Activated T-helper 17 cell treated with anti-CD3 and anti-CD28 coated beads, Interleukin-2, amount 50 U/mL, for 72 hours (primary cell): ENCODE measurements at regions not wholly inside any gene's neighbourhood (a gene's known extent, or its start where the extent isn't known, plus 50 kb on each side); places are given as distances from the start of the nearest gene placed in this dataset.

ENCODE experiments used
- ATAC-seq: fragments of 150-1000 bp; cut with Tn5 transposase; replicated peaks from 2 replicates; pipeline ENCODE4 v1.10.0; 2021; ENCODE audit warnings: mild to moderate bottlenecking, moderate library complexity
- H3K27ac Mint-ChIP-seq: one replicate; pipeline ENCODE4 v1.8.0; 2022; ENCODE audit warnings: mixed read lengths
- H3K27me3 Mint-ChIP-seq: one replicate; pipeline ENCODE4 v1.8.0; 2022; ENCODE audit warnings: mixed read lengths
- H3K36me3 Mint-ChIP-seq: one replicate; pipeline ENCODE4 v1.8.0; 2022; ENCODE audit warnings: low read depth, mild to moderate bottlenecking, mixed read lengths
- H3K4me1 Mint-ChIP-seq: one replicate; pipeline ENCODE4 v1.8.0; 2022; ENCODE audit warnings: mixed read lengths
- H3K4me3 Mint-ChIP-seq: one replicate; pipeline ENCODE4 v1.8.0; 2022; ENCODE audit warnings: mild to moderate bottlenecking, mixed read lengths
- H3K9me3 Mint-ChIP-seq: one replicate; pipeline ENCODE4 v1.8.0; 2022; ENCODE audit warnings: mixed read lengths

DNA sequence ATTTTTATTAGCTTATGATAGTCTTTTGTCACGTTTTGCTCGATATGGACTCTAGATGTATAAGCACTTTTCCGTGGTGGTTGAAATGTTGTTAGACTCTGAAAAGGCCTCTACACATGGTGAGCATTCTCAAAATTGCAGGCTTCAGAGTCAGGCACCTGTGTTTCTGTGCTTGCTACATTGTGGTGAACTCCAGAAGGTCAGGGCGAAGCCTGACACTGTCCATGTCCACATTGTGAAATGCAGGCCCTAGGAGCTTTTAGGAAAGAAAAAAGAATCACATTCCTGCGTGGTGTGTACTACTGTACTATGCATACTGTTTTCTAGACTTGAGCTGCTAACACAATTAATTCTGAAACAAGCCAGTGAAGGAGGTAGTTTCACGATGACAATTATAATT, 86.3 kb downstream of the HS3ST1 start:
- Mint-ChIP-seq H3K27me3 (peaks cover 10% of the 10 kb centered on the region), H3K27ac (no peak overlapping the region), H3K36me3 (no peaks in the 10 kb centered on the region), H3K4me1 (no peaks in the 10 kb centered on the region), H3K4me3 (no peak overlapping the region), H3K9me3 (no peaks in the 10 kb centered on the region)
- ATAC-seq, result no peak

DNA sequence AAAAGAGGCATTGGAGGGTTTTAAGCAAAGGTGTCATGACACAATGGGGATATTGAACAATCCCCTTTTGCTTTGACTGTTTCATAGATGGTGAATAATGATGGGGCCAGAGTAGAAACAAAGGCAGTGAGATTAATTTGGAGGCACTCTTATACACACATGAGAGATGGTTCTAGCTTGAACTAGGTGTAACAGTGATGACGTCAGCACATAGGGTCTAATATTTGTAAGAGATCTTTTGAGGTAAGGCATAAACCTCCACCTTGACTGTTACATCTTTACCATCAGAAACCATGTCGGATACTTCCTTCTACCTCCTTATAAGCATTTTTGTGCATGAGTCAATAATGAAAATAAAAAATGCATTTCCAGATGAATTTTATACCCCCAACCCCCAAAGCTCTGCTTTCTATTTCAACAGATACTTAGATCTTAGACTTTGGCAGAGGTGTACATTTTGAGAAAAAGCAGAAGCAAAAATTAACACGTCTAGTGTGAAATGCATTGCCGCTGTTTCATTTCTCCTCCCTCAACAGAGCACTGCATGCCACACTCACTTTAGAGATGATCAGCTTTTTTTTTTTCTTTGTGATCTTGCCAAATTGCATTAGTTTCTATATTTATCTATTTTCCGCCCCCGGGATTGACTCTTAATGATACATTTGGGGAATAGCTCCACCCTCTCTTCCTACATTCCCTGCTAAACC, 87.2 kb downstream of the HS3ST1 start:
- Mint-ChIP-seq H3K27ac (no peak overlapping the region), H3K9me3 (no peaks in the 10 kb centered on the region), H3K4me3 (no peak overlapping the region), H3K36me3 (no peaks in the 10 kb centered on the region), H3K27me3 (peaks cover 10% of the 10 kb centered on the region), H3K4me1 (no peaks in the 10 kb centered on the region)
- ATAC-seq, result no peak

DNA sequence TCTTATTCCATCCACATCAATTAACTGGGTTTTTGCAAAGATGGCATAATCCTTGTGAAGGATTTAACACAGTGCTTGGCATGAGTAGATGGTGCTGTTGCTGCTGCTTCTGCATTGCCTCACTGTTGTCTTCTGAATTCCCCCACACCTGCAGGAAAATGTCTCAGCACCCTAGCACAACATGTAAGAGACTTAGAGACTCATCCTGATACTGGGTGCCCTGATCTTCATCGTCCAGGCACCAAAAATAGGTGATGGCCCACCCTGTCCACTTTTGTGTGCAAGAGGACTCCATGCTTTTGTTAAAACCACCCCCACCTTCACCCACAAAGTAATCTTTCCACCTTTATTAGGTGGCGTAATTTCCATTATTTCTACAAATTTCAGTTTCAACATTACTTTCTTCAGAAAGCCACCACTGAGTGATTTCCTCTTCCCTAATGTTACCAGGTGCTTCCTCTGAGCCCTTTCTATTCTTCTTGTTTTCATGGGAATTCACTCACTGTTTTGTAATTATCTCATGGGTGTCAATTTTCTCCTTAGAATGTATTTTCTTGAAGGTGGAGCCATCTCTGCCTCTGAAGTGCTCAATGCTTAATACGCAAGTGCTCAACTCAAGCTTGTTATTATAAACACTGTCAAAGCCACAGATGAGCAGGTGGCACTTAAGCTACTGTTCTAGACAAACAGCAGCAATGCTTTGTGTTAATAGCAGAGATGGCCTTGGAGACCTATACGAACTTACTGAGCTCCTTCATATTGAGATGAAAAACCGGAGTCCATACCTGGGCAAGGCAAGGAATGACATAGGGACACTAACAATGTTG, 89.5 kb downstream of the HS3ST1 start:
- Mint-ChIP-seq H3K9me3 (no peaks in the 10 kb centered on the region), H3K4me1 (no peaks in the 10 kb centered on the region), H3K27me3 (peaks cover 10% of the 10 kb centered on the region), H3K36me3 (no peaks in the 10 kb centered on the region), H3K27ac (no peak overlapping the region), H3K4me3 (no peak overlapping the region)
- no peak for ATAC-seq

DNA sequence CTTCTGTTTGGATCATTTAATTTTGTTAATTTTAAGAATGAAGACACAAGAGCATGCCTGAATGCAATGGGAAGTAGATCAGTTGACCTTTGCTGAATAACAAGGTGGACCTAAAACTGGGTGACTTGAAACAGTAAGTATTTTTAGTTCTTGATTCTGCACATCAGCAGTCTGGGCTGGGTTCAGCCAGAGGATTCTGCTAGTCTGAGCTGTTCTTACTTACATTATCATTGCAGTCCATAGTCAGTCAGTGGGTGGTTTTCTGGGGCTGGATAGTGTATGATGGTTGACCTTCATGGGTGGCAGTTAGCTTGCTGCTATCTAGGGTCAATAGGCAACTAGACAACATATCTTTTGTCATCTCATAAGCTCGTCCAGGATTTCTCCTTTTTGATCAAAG, 91.4 kb downstream of the HS3ST1 start:
- H3K27me3 Mint-ChIP-seq, result peaks cover 14% of the 10 kb centered on the region
- H3K9me3 Mint-ChIP-seq, result no peaks in the 10 kb centered on the region
- no peak for ATAC-seq
- no peak overlapping the region for H3K27ac Mint-ChIP-seq
- no peaks in the 10 kb centered on the region for H3K36me3 Mint-ChIP-seq
- H3K4me3 Mint-ChIP-seq, result no peak overlapping the region
- no peaks in the 10 kb centered on the region for H3K4me1 Mint-ChIP-seq

DNA sequence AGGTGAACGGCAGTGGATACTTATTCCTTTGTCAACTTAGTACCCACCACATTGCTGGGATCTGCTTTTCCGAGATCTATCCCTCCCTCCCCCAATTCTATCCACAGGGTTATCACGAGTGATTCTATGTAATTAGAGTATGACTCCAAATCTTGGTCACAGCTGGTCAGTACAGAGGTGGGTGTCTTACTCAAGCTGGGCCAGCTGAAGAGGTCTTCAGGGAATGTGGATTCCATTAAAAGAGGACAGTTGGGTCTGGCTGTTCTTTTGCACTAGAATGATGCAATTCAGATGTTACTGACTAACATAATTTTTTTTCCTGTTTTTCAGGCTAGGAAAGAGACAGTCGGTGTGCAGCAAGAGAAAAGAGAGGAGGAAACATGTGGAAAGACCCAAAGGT, 92.3 kb downstream of the HS3ST1 start:
- Mint-ChIP-seq H3K27ac (no peak overlapping the region), H3K36me3 (no peaks in the 10 kb centered on the region), H3K9me3 (no peaks in the 10 kb centered on the region), H3K4me3 (no peak overlapping the region), H3K27me3 (peaks cover 19% of the 10 kb centered on the region), H3K4me1 (no peaks in the 10 kb centered on the region)
- ATAC-seq, result no peak

DNA sequence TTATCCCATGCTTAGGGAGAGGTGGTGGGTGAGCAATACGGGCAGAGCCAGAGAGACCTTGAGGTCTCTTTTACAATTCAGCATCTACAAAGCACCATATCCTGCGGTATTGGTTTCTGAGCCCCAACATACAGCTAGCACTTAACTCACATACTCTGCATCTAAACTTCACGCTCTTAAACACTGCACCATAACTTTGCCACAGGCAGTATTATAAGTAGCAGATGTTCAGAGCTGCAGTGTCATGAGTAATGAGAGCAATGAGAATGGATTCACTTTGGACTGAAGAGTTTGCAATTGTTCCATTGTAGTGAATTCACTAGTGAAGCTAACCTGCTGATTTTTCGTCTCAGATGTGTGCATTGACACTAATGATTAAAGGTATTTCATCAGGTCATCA, 93.8 kb downstream of the HS3ST1 start:
- Mint-ChIP-seq H3K4me3 (no peak overlapping the region), H3K9me3 (no peaks in the 10 kb centered on the region), H3K36me3 (no peaks in the 10 kb centered on the region), H3K4me1 (no peaks in the 10 kb centered on the region), H3K27ac (no peak overlapping the region), H3K27me3 (peaks cover 14% of the 10 kb centered on the region)
- ATAC-seq, result no peak

DNA sequence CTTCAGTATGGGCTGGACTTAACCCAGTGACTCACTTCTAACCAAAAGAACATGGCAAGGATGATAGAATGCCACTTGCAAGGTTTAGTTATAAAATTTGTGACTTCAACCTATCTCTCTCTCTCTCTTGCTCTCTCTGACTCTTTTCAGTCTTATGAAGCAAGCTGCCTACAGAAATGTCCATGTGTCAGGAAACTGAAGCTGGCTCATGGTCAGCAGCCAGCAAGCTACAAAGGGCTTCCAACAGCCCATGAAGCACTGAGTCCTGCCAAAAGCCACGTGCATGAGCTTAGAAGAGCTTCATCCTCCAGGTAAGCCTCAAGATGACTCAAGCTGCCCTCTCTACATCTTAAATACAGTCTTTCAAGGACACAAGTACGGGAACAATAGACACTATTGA, 100.3 kb downstream of the HS3ST1 start:
- Mint-ChIP-seq H3K4me3 (no peak overlapping the region), H3K9me3 (no peaks in the 10 kb centered on the region), H3K27ac (no peak overlapping the region), H3K36me3 (no peaks in the 10 kb centered on the region), H3K4me1 (no peaks in the 10 kb centered on the region), H3K27me3 (peaks cover 12% of the 10 kb centered on the region)
- ATAC-seq, result no peak

DNA sequence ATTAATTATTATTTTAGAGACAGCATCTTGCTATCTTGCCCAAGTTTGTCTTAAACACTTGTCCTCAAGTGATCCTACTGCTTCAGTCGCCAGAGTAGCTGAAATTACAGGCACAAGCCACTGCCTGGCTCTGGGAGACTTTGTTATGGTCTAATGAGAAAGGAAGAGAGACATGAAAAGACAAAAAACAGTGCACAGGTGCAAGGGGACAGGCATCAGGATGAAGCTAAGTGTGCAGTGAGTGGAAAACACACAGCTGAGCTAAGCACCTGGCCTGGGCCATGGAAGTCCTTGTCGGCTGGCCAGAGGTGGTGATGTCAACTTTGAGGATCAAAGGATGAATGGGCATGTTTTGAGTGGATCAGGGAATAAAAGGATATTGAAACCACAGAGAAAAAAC, 102.7 kb downstream of the HS3ST1 start:
- ATAC-seq, result no peak
- Mint-ChIP-seq H3K27me3 (peaks cover 3% of the 10 kb centered on the region), H3K4me1 (no peaks in the 10 kb centered on the region), H3K27ac (no peak overlapping the region), H3K4me3 (no peak overlapping the region), H3K9me3 (peaks cover 5% of the 10 kb centered on the region), H3K36me3 (no peaks in the 10 kb centered on the region)

DNA sequence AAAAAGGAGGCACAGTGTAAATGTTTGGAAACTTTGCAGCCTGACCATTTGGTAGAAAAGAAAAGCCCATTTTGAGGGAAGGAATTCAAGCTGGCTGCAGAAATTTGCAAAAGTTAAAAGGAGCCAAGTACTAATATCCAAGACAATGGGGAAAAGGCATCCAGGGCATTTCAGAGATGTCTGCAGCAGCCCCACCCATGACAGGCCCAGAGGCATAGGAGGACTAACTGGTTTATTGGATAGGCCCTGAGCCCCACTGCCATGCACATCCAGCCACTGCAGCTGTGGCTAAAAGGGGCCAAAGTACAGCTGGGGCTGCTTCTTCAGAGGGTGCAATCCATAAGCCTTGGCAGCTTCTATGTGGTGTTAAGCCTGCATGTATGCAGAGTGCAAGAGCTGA, 104.9 kb downstream of the HS3ST1 start:
- Mint-ChIP-seq H3K27ac (no peak overlapping the region), H3K4me3 (no peak overlapping the region), H3K27me3 (peaks cover 3% of the 10 kb centered on the region), H3K36me3 (no peaks in the 10 kb centered on the region), H3K9me3 (peaks cover 5% of the 10 kb centered on the region), H3K4me1 (no peaks in the 10 kb centered on the region)
- ATAC-seq, result no peak

DNA sequence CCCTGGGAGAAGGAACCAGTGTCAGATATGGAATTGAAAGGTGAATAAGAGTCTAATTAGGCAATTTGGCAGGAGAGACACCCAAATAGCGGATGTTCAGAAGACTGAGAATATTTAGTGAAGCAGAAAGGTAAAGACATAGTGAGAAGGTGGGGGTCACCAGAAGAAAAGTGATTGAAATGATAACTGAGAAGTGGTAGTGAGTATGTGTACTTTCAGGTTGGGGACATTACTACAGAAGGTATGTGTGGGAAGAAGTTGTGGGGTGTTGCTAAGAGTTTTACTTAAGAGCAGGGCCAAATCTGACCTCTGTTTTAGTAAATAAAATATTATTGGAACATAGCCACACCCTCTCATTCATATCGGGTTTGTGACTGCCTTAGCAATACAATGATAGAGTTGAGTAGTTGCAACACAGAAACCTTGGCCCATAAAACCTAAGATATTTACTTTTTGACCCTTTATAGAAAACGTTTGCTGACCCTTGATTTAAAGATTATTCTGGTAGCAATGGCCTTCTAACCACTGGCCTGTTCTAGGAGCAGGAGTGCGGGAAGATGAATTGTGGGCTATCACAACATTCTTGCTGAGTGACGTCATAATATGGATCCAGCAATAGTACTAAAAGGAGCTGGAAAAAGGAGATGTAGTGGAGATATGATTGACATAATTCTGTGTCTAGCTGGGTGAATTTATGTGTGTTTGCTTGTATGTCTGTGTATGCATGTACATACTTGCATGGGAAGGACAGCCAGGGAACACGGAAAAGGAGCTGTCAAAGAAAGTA, 115.3 kb downstream of the HS3ST1 start:
- peaks cover 9% of the 10 kb centered on the region for H3K9me3 Mint-ChIP-seq
- H3K4me1 Mint-ChIP-seq, result no peaks in the 10 kb centered on the region
- H3K27me3 Mint-ChIP-seq, result peaks cover 9% of the 10 kb centered on the region
- H3K4me3 Mint-ChIP-seq, result no peak overlapping the region
- H3K27ac Mint-ChIP-seq, result no peak overlapping the region
- no peak for ATAC-seq
- no peaks in the 10 kb centered on the region for H3K36me3 Mint-ChIP-seq

DNA sequence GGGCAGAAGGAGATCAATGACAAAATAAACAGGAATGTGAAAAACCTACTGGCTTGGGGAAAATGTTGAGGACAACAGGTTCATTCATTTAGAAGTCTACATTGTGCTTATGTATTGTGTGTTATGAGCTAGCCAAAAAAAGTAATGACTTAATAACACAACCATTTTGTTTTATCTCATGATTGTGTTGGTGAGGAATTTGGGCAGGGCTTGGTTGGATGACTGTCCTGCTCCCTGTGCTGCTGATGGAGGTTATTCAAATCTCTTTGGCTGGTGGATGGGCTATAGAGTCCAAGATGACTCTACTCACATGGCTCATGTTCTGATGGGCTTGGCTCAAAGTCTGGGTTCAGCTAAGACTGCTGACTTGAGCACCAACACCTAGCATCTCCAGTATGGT, 116.3 kb downstream of the HS3ST1 start:
- ATAC-seq, result no peak
- Mint-ChIP-seq H3K4me1 (no peaks in the 10 kb centered on the region), H3K27me3 (peaks cover 9% of the 10 kb centered on the region), H3K36me3 (no peaks in the 10 kb centered on the region), H3K9me3 (peaks cover 9% of the 10 kb centered on the region), H3K4me3 (no peak overlapping the region), H3K27ac (no peak overlapping the region)

DNA sequence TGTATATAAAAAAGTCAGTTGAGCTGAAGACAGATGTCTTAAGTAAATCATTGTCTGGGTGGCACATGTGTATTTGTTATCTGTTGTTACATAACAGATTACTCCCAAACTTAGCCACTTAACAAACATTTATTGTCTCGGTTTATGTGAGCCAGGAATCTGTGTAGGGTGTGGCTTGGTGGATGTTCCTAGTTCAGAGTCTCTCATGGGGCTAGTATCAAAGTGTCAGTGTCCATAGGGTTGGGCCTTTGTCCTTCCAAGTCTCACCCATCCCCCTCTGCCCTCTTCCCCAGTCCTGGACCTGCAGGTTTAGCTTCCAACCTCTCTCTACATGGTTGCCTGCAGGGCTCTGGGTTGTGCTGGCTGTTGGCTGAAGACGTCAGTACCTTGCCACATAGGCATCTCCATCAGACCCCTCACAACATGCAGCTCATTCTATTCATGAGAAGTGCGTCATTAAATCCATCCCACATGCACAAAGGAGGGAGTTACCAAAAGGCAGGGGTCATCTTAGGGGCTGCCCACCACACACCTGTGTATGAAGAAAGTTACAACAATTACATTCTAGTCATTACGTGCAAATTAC, 127.5 kb downstream of the HS3ST1 start:
- peaks cover 5% of the 10 kb centered on the region for H3K9me3 Mint-ChIP-seq

DNA sequence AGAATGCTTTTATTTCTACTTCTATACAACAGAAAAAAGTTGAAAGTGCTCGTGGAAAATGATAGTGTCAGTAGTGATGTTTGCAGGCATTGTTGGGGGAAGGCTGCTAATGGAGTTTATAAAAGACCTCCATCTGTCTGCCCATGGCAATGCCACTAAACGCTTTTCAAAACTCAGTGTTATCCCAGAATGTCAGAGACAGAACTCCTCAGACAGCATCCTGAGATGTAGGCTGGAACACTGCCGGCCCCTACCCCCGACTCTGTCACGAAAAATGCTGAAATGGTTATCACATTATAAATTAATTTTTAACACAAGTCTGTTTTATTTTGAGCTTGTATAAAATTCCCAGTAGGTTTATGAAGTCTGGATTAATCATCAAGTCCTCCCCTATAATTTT, 128.9 kb downstream of the HS3ST1 start:
- Mint-ChIP-seq H3K4me1 (no peaks in the 10 kb centered on the region), H3K27ac (no peak overlapping the region)

More for the DNA sequence above, 127.5 kb downstream of the HS3ST1 start:
- no peaks in the 10 kb centered on the region for H3K36me3 Mint-ChIP-seq
- no peaks in the 10 kb centered on the region for H3K4me1 Mint-ChIP-seq
- no peak for ATAC-seq
- no peak overlapping the region for H3K4me3 Mint-ChIP-seq
- no peak overlapping the region for H3K27ac Mint-ChIP-seq
- H3K27me3 Mint-ChIP-seq, result peaks cover 6% of the 10 kb centered on the region

DNA sequence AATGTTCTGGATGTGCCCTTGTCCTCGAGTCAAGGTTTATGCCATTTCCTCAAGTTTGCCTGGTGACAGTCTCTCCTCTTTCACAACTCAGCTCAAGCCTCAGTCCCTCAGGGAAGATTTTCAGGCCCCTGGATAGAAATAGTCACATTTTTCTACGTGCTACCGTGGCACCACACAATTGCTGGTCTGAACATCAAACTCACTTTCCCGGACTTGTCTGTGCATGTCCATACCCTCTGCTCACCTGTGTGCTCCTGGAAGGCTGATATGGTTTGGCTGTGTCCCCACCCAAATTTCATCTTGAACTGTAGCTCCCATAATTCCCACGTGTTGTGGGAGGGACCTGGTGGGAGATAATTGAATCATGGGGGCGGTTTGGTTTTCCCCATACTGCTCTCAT, 129.7 kb downstream of the HS3ST1 start:
- ATAC-seq, result no peak
- no peak overlapping the region for H3K4me3 Mint-ChIP-seq
- no peaks in the 10 kb centered on the region for H3K4me1 Mint-ChIP-seq
- peaks cover 6% of the 10 kb centered on the region for H3K27me3 Mint-ChIP-seq
- H3K9me3 Mint-ChIP-seq, result peaks cover 5% of the 10 kb centered on the region
- H3K36me3 Mint-ChIP-seq, result no peaks in the 10 kb centered on the region
- H3K27ac Mint-ChIP-seq, result no peak overlapping the region

More for the DNA sequence above, 128.9 kb downstream of the HS3ST1 start:
- Mint-ChIP-seq H3K9me3 (peaks cover 5% of the 10 kb centered on the region), H3K36me3 (no peaks in the 10 kb centered on the region), H3K27me3 (peaks cover 6% of the 10 kb centered on the region), H3K4me3 (no peak overlapping the region)
- no peak for ATAC-seq
